ENCODE measurements at regions not wholly inside any gene's neighbourhood (a gene's known extent, or its start where the extent isn't known, plus 50 kb on each side); places are given as distances from the start of the nearest gene placed in this dataset.
"Not testable (repeated sequence)": the region's sequence is repeated elsewhere in the genome, so short reads cannot be mapped to it uniquely, and the experiment has no call there.

DNA sequence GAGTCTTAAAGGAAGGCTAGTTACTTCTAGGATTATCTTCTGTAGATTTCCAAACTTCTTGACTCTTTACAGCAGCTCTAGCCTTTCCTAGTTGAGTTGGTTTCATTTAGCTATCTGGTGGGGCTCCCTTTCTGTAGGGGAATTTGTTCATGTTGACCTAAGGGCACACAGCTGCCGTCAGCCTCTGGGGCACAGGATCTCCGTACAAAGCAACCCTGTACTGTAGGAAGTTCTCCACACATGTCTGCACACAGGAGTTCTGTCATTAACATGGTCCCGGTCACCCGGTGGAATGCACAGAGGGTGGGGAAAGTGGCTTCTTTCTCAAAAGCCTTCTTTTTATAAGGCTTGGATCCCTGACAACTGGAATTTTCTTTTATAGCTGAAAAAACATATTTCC lies 88.7 kb upstream of the TNIK start:
- no peak for DNase-seq

GRCh38 chr3:171543759-171544300 lies 83.6 kb upstream of the TNIK start:
- no peak for DNase-seq

DNA sequence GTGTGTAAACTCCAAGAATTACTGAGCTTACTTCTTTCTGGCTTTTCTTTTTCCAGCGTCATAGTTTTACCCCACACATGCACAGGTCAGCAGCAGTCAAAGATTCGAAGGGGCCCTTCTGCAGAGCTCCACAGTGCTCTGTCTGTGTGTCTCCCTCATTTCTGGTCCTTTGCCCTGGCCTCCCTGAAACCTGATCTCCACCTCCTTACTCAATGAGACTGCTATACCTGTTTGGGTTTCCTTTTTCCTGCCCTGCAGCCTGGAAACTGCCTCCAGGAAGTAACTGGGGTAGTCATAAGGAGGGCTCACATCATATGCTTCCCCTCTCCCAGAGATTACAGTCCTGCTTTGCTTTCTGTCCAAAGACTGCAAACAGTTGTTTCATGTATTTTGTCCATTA lies 82.8 kb upstream of the TNIK start:
- DNase-seq, result no peak

DNA sequence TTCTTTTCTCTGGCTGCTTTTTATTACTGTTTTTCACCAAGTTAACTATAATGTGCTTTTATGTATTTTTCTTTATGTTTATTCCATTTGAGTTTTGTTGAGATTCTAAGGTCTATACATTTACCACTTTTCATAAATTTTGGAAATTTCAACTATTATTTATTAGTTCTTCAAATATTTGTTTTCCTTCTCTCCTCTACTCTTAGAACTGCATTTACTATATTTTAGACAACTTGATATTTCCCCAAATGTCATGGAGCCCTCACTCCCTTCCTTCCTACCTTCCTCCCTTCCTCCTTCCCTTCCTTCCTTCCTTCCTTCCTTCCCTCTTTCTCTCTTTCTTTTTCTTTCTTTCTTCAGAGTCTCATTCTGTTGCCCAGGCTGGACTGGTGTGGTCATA lies 81.4 kb upstream of the TNIK start:
- DNase-seq, result no peak

GRCh38 chr3:171541181-171541580 lies 81.0 kb upstream of the TNIK start:
- no peak for DNase-seq

DNA sequence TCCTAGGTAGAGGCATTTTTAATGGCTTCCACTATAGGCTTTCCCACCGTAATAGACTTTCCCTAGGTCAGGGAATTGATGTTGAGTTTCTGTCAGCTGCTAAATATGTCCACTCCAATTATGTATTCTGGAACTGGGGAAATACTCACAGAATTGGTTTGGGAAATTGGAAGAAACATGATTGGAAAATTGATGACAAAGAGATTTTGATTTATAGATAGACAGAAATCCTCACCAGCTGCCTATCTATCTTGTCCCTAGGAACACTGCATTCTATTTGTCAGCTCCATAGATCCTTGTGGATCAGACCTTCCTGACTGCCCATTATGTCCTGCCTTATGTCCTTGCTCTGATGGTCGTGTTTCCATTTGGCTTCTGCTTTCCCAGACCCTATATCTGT lies 75.6 kb upstream of the TNIK start:
- no peak for DNase-seq

- no peak for DNase-seq
These were observed 74.9 kb upstream of the TNIK start for GRCh38 chr3:171535133-171535532.

DNA sequence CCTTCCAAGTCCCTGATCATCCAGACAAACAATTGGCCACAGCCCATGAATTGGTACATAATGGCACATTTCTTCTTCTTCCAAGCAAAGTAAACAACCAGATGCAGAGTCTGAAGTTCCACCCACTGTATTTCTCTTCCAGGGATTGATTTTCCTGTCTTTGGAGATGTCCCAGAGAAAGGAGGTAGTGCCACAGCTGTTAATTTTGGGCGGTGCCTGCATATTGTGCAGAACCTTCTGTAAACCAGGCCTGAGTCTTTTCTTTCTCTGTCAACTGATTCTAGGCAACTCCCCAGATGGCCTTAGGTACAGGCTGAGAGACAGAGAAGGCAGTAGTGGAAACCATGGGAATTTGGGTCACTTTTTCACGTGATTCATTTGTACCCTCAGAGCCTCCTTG lies 73.5 kb upstream of the TNIK start:
- DNase-seq, result no peak

DNA sequence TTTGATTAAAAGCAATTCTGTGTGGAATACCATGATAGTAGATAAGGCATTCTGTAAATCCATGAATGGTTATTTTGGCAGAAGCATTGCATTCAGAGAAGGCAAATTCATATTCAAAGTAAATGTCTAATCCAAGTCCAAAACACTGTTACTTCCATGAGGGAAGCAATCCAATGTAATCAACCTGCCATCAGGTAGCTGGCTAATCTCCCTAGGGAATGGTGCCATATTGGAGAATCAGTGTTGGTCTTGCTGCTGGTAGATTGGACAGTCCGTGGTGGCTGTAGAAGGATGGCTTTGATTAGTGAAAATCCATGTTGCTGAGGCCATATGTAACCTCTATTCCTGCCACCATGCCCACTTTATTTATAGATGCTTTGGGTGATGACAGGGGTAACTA lies 72.1 kb upstream of the TNIK start:
- DNase-seq, result no peak

DNA sequence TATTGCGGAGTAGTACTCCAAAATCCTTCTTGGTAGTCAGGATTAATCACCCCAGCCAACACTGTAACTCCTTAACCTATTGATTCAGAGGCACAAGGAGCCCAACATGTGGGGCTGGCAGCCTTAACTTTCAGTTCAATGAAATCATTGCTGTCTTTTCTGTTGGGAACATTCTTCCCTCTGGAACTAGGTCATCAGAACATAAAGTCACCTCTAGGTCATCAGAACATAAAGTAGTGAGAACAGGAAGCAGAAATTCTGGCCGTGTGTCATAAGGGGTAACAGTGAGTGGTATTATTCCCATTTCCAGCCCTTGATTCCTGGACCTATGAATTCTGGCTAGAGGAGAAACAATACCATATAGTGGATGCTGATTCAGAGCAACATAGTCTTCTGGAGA lies 71.5 kb upstream of the TNIK start:
- DNase-seq, result no peak

- DNase-seq, result no peak
These were observed 67.9 kb upstream of the TNIK start for GRCh38 chr3:171528102-171528501.

DNA sequence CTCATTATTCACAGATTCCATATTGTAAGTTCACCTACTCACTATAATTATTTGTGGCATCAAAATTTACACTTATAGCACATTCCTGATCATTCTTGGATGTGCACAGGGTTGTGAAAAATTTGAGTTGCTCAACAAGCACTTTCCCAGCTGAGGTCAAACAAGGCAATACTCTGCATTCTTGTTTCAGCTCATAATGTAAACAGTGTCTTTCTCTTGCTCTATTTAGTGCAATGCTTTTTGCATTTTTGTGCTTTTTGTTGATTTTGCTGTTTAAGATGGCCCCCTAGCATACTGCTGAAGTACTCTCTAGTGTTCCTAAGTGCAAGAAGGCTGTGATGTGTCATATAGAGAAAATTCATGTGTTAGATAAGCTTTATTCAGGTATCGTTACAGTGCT lies 66.7 kb upstream of the TNIK start:
- no peak for DNase-seq

GRCh38 chr3:171526146-171526545 lies 65.9 kb upstream of the TNIK start:
- DNase-seq, result no peak

GRCh38 chr3:171525437-171525836 lies 65.2 kb upstream of the TNIK start:
- DNase-seq, result no peak

GRCh38 chr3:171524921-171525310 lies 64.7 kb upstream of the TNIK start:
- no peak for DNase-seq

GRCh38 chr3:171522651-171523050 lies 62.4 kb upstream of the TNIK start:
- no peak for DNase-seq

GRCh38 chr3:171519423-171519822 lies 59.2 kb upstream of the TNIK start:
- not testable (repeated sequence) for DNase-seq

GRCh38 chr3:171516765-171517164 lies 56.6 kb upstream of the TNIK start:
- DNase-seq, result peak; percentile 47

DNA sequence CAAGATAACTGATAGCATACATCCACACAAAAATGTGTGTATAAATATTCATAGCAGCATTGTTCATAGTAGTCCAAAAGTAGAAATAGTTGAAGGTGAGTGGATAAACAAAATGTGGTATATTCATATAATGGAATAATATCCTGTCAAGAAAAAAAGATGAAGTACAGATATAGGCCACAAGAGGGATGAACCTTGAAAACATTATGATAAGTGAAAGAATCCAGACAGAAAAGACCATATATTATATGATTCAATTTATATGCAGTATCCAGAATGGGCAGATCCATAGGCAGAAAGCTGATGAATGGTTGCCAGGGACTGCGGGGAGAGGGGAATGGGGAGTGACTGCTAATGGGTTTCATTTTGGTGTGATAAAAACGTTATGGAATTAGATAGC lies 54.3 kb upstream of the TNIK start:
- peak; percentile 36 for DNase-seq

DNA sequence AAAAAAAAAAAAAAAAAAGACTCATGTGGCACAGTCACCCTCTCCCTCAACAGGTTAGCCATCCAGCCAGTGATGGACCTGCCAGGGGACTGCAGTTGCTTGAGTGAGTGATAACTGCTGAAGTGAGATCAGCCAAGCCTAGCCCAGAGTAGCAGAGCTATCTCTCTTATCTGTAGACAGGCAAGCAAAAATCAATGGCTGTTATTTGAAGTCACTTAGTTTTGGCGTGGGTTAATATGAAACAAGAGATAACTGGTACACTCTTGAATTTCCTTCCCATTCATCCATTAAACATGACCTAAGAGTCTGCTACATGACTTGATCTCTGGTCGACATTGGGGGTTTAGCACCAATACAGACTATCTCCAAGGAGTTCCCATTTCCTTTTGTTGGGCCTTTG lies 51.2 kb upstream of the TNIK start:
- DNase-seq, result peak; percentile 85

Measured in hematopoietic multipotent progenitor cell treated with erythropoietin and hydrocortisone succinate and interleukin-3 and kit ligand, for 8 days (in vitro differentiated cells).